Kidney epithelial cell (primary cell): ENCODE measurements at regions not wholly inside any gene's neighbourhood (a gene's known extent, or its start where the extent isn't known, plus 50 kb on each side); places are given as distances from the start of the nearest gene placed in this dataset.

Experiments used
- DNase-seq: peaks from one replicate; pipeline ENCODE4 v3.0.0-alpha.2; 2010; ENCODE audit warnings: low read depth
- H3K27me3 ChIP-seq: 2 replicates; pipeline ENCODE4 v1.6.0; 2011; ENCODE audit warnings: low read length; ENCODE audit not compliant: control insufficient read depth, insufficient read depth
- H3K36me3 ChIP-seq: 2 replicates; pipeline ENCODE4 v1.5.1; 2011; ENCODE audit warnings: low read length; ENCODE audit not compliant: control insufficient read depth, insufficient read depth
- H3K4me3 ChIP-seq: 2 replicates; pipeline ENCODE4 v1.5.1; 2011; ENCODE audit warnings: low read depth, mild to moderate bottlenecking, control low read depth, low read length
- TF ChIP-seq, protein P1 (sequence below): IDR thresholded peaks from 2 replicates; pipeline ENCODE4 v1.5.1; 2011; ENCODE audit warnings: mild to moderate bottlenecking, moderate library complexity, low read length, control low read depth, inconsistent platforms; ENCODE audit not compliant: insufficient read depth, poor library complexity, severe bottlenecking

DNA sequence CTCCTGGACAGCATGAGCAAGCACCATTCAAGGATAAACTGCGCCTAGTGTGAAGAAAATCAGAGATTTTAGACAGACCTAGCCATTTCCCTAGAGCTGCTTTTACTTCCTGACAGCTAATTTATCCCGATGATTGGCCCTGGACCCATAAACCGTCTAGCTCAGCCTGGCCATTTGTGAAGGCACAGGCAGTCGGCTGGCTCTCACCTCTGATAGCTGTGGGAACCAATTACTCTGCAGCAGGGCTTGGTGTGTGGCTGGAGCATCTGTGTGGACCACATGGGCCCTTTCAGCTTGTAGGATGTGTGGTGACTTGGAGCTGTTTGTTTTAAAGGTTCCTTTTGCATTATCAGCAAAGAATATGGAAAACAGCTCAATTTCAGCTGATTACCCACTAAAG lies 111.1 kb upstream of the NPY start:
- no peak overlapping the region for H3K4me3 ChIP-seq
- no peaks in the 10 kb centered on the region for H3K27me3 ChIP-seq
- TF ChIP-seq, protein P1, sequence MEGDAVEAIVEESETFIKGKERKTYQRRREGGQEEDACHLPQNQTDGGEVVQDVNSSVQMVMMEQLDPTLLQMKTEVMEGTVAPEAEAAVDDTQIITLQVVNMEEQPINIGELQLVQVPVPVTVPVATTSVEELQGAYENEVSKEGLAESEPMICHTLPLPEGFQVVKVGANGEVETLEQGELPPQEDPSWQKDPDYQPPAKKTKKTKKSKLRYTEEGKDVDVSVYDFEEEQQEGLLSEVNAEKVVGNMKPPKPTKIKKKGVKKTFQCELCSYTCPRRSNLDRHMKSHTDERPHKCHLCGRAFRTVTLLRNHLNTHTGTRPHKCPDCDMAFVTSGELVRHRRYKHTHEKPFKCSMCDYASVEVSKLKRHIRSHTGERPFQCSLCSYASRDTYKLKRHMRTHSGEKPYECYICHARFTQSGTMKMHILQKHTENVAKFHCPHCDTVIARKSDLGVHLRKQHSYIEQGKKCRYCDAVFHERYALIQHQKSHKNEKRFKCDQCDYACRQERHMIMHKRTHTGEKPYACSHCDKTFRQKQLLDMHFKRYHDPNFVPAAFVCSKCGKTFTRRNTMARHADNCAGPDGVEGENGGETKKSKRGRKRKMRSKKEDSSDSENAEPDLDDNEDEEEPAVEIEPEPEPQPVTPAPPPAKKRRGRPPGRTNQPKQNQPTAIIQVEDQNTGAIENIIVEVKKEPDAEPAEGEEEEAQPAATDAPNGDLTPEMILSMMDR = no peak
- no peaks in the 10 kb centered on the region for H3K36me3 ChIP-seq
- DNase-seq = no peak

DNA sequence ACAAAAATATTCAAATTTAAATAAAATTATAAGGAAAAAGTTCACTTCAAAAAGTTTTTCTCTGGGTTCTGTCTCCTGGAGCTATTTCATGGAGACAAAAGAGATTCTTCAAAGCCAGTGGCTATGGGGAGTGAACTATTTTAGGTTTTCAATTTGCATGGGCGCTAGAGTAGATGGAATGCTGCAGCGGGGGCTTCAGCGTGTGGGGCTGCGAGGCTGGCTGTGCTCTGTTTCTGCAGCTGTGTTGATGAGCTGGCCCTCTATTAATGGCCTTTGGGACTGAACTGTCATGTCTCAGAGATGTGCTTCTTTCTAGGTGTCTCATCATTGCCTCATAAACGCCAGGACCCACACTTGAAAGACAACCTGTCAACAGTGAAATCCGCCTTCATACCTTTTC lies 108.4 kb upstream of the NPY start:
- no peaks in the 10 kb centered on the region for H3K36me3 ChIP-seq

GRCh38 chr7:24178811-24179570 lies 105.0 kb upstream of the NPY start:
- no peaks in the 10 kb centered on the region for H3K27me3 ChIP-seq
- no peak overlapping the region for H3K4me3 ChIP-seq
- H3K36me3 ChIP-seq = no peaks in the 10 kb centered on the region
- TF ChIP-seq, protein P1 = no peak
- DNase-seq = no peak

More for the DNA sequence above, 108.4 kb upstream of the NPY start:
- no peak for DNase-seq
- TF ChIP-seq, protein P1 = no peak
- no peak overlapping the region for H3K4me3 ChIP-seq
- H3K27me3 ChIP-seq = no peaks in the 10 kb centered on the region

GRCh38 chr7:24191362-24191761 lies 92.6 kb upstream of the NPY start:
- DNase-seq = no peak

DNA sequence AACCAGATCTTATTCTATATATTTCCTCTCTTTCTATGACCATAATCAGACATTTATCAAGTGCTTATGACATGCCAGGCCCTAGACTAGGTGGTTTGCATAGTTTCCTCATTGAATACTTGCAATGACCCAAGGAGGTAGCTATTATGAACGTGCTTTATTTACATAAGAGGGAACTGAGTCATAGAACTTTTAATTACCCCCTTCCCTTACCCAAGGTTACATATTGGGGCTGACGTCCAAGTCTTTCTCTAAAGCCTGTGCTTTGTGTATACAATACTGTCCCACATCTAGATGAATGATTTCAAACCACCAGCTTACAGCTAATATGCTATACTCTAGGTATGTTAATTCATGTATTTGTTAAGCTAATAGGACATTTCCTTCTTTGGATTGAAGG lies 91.9 kb upstream of the NPY start:
- H3K4me3 ChIP-seq = no peak overlapping the region
- no peak for DNase-seq
- TF ChIP-seq, protein P1 = no peak
- no peaks in the 10 kb centered on the region for H3K27me3 ChIP-seq
- H3K36me3 ChIP-seq = no peaks in the 10 kb centered on the region

More at GRCh38 chr7:24191362-24191761, 92.6 kb upstream of the NPY start:
- no peak overlapping the region for H3K4me3 ChIP-seq
- no peaks in the 10 kb centered on the region for H3K27me3 ChIP-seq
- H3K36me3 ChIP-seq = no peaks in the 10 kb centered on the region
- TF ChIP-seq, protein P1 = no peak

- no peaks in the 10 kb centered on the region for H3K36me3 ChIP-seq
- H3K4me3 ChIP-seq = no peak overlapping the region
- H3K27me3 ChIP-seq = no peaks in the 10 kb centered on the region
- TF ChIP-seq, protein P1 = no peak
- no peak for DNase-seq
Measured at GRCh38 chr7:24192691-24193090, 91.3 kb upstream of the NPY start.
